HG03469 (cell line): ENCODE measurements at regions not wholly inside any gene's neighbourhood (a gene's known extent, or its start where the extent isn't known, plus 50 kb on each side); places are given as distances from the start of the nearest gene placed in this dataset.

Source experiments
- ATAC-seq: cut with Tn5 transposase; IDR thresholded peaks from one replicate; pipeline ENCODE4 v1.9.1; 2021; ENCODE audit warnings: mild to moderate bottlenecking, moderate library complexity, moderate number of reproducible peaks; ENCODE audit not compliant: unreplicated experiment

GRCh38 chr3:124617177-124617576 lies 113.1 kb upstream of the UMPS start:
- ATAC-seq = no peak

GRCh38 chr3:124619887-124620599 lies 110.2 kb upstream of the UMPS start:
- ATAC-seq = no peak

- no peak for ATAC-seq
Observed at GRCh38 chr3:124620600-124621063, 109.6 kb upstream of the UMPS start.

- no peak for ATAC-seq
Observed at GRCh38 chr3:124621498-124621897, 108.8 kb upstream of the UMPS start.

- no peak for ATAC-seq
Observed at GRCh38 chr3:124625074-124625473, 105.2 kb upstream of the UMPS start.

- no peak for ATAC-seq
Observed at GRCh38 chr3:124627501-124627908, 102.7 kb upstream of the UMPS start.

- ATAC-seq = no peak
Observed at GRCh38 chr3:124628863-124629262, 101.4 kb upstream of the UMPS start.

- no peak for ATAC-seq
Observed at GRCh38 chr3:124629497-124629896, 100.8 kb upstream of the UMPS start.

GRCh38 chr3:124630960-124631359 lies 99.3 kb upstream of the UMPS start:
- ATAC-seq = no peak

GRCh38 chr3:124631727-124632126 lies 98.5 kb upstream of the UMPS start:
- ATAC-seq = no peak

- ATAC-seq = no peak
Observed at GRCh38 chr3:124632566-124633140, 97.6 kb upstream of the UMPS start.

- ATAC-seq = no peak
Observed at GRCh38 chr3:124633524-124633923, 96.7 kb upstream of the UMPS start.

- ATAC-seq = no peak
Observed at GRCh38 chr3:124634210-124635168, 95.8 kb upstream of the UMPS start.

GRCh38 chr3:124635169-124635539 lies 95.1 kb upstream of the UMPS start:
- no peak for ATAC-seq

GRCh38 chr3:124636101-124636862 lies 94.0 kb upstream of the UMPS start:
- ATAC-seq = no peak

- no peak for ATAC-seq
Observed at GRCh38 chr3:124636863-124637296, 93.4 kb upstream of the UMPS start.

- ATAC-seq = no peak
Observed at GRCh38 chr3:124639406-124640237, 90.6 kb upstream of the UMPS start.

- ATAC-seq = no peak
Observed at GRCh38 chr3:124640635-124641306, 89.5 kb upstream of the UMPS start.

GRCh38 chr3:124643453-124643852 lies 86.8 kb upstream of the UMPS start:
- ATAC-seq = no peak
